ENCODE measurements at regions not wholly inside any gene's neighbourhood (a gene's known extent, or its start where the extent isn't known, plus 50 kb on each side); places are given as distances from the start of the nearest gene placed in this dataset.

GRCh38 chr3:161579395-161580126, 83.0 kb downstream of the OTOL1 start:
- TF ChIP-seq, protein P1, sequence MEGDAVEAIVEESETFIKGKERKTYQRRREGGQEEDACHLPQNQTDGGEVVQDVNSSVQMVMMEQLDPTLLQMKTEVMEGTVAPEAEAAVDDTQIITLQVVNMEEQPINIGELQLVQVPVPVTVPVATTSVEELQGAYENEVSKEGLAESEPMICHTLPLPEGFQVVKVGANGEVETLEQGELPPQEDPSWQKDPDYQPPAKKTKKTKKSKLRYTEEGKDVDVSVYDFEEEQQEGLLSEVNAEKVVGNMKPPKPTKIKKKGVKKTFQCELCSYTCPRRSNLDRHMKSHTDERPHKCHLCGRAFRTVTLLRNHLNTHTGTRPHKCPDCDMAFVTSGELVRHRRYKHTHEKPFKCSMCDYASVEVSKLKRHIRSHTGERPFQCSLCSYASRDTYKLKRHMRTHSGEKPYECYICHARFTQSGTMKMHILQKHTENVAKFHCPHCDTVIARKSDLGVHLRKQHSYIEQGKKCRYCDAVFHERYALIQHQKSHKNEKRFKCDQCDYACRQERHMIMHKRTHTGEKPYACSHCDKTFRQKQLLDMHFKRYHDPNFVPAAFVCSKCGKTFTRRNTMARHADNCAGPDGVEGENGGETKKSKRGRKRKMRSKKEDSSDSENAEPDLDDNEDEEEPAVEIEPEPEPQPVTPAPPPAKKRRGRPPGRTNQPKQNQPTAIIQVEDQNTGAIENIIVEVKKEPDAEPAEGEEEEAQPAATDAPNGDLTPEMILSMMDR (IDR thresholded peaks at IDR 0.05; ENCODE audit: unreplicated experiment) = no peak
- H3K9me3 Mint-ChIP-seq = no peaks in the 10 kb centered on the region
- DNase-seq (ENCODE audit: low spot score in 2 of 2, unreplicated experiment in 2 of 2) = no peak
- no peaks in the 10 kb centered on the region for H3K27me3 Mint-ChIP-seq (ENCODE audit: low read depth)
- H3K27ac Mint-ChIP-seq = no peak overlapping the region
- H3K4me3 Mint-ChIP-seq = no peak overlapping the region
- H3K36me3 Mint-ChIP-seq = no peaks in the 10 kb centered on the region
- peaks cover 12% of the 10 kb centered on the region for H3K4me1 Mint-ChIP-seq

DNA sequence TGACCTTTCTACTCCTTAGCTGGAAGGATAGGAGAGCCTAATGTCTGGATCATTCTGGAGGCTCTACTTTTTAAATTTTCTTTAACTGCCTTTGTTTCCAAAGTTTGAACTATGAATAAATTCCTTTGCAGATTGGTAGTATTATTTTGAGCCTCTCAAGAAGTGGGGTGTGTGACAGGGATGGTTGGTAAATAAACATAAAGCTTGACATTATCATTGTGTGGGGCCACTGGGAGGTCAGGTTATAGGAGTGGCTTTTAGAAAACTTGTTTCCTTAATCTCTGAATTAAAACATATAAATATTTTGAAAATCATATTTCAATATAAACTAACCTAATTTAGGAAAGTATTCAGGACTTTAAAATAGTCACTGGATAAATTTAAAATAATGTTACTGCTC, 89.3 kb downstream of the OTOL1 start:
- peaks cover 10% of the 10 kb centered on the region for H3K9me3 Mint-ChIP-seq
- H3K36me3 Mint-ChIP-seq = no peaks in the 10 kb centered on the region
- no peak overlapping the region for H3K4me3 Mint-ChIP-seq
- H3K4me1 Mint-ChIP-seq = no peaks in the 10 kb centered on the region
- no peak overlapping the region for H3K27ac Mint-ChIP-seq
- no peaks in the 10 kb centered on the region for H3K27me3 Mint-ChIP-seq (ENCODE audit: low read depth)
- TF ChIP-seq, protein P1 (IDR thresholded peaks at IDR 0.05; ENCODE audit: unreplicated experiment) = no peak
- no peak for DNase-seq (ENCODE audit: low spot score in 2 of 2, unreplicated experiment in 2 of 2)

- Mint-ChIP-seq H3K27me3 (ENCODE audit: low read depth) (no peaks in the 10 kb centered on the region), H3K4me3 (no peak overlapping the region), H3K36me3 (no peaks in the 10 kb centered on the region), H3K27ac (no peak overlapping the region), H3K9me3 (peaks cover 16% of the 10 kb centered on the region), H3K4me1 (no peaks in the 10 kb centered on the region)
- TF ChIP-seq, protein P1 (IDR thresholded peaks at IDR 0.05; ENCODE audit: unreplicated experiment) = no peak
- DNase-seq (ENCODE audit: low spot score in 2 of 2, unreplicated experiment in 2 of 2) = no peak
Observed at GRCh38 chr3:161586556-161587235, 90.1 kb downstream of the OTOL1 start.

DNA sequence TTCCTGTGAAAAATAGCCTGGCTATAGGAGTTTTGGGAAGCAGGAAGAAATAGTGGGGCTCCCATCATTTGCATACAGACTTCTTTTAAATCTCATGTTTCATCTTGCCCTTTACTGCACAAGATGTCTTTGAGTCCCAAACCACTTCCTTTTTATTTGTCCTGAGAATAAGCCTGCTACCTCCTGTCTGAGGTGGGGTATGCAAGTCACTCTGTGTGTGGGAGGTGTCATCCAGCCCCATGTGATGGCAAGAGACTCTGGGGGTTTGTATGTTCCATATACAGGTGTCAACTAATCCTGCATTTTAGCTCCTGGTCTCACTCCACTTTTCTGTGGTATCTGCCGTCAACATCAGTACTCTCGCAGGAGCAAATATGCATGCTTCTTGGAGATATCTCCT, 102.0 kb downstream of the OTOL1 start:
- TF ChIP-seq, protein P1 (IDR thresholded peaks at IDR 0.05; ENCODE audit: unreplicated experiment) = no peak
- DNase-seq (ENCODE audit: low spot score in 2 of 2, unreplicated experiment in 2 of 2) = no peak
- Mint-ChIP-seq H3K4me3 (no peak overlapping the region), H3K27ac (no peak overlapping the region), H3K36me3 (no peaks in the 10 kb centered on the region), H3K9me3 (no peaks in the 10 kb centered on the region), H3K4me1 (no peaks in the 10 kb centered on the region), H3K27me3 (ENCODE audit: low read depth) (no peaks in the 10 kb centered on the region)

DNA sequence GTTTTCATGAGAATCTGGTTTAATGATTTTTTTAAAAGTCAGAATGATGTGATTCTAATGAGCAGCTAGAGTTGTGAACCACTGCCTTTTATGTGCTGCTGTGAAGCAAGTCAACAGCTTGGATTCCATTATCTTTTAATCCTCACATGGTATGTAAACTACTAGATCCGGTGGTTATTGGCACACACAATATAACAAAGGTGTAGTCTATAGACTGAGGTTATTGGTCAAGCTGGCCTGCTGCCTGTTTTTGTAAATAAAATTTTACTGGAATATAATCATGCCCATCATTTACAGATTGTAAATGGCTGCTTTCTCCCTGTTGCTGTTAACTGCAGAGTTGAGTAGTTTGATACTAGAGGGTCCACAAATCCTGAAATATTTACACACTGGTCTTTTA, 103.1 kb downstream of the OTOL1 start:
- Mint-ChIP-seq H3K4me1 (no peaks in the 10 kb centered on the region), H3K4me3 (no peak overlapping the region), H3K9me3 (no peaks in the 10 kb centered on the region), H3K36me3 (no peaks in the 10 kb centered on the region), H3K27ac (no peak overlapping the region), H3K27me3 (ENCODE audit: low read depth) (no peaks in the 10 kb centered on the region)
- TF ChIP-seq, protein P1 (IDR thresholded peaks at IDR 0.05; ENCODE audit: unreplicated experiment) = no peak
- DNase-seq (ENCODE audit: low spot score in 2 of 2, unreplicated experiment in 2 of 2) = no peak

Data from mesothelial cell of epicardium (in vitro differentiated cells).